ENCODE measurements at regions not wholly inside any gene's neighbourhood (a gene's known extent, or its start where the extent isn't known, plus 50 kb on each side); places are given as distances from the start of the nearest gene placed in this dataset.

DNA sequence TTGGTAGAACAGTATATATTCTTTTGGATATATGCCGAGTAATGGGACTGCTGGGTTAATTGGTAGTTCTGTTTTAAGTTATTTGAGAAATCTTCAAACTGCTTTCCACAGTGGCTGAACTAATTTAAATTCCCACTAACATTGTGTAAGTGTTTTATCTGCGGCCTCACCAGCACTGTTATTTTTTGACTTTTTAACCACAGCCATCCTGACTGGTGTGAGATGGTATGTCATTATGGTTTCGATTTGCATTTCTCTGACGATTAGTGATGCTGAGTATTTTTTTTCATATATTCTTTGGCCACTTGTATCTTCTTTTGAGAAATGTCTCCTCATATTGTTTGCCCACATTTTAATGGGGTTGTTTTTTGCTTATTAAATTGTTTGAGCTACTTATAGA, 357.4 kb downstream of the C12orf50 start:
- H3K36me3 ChIP-seq (ENCODE audit: insufficient read depth, low read length), result no peaks in the 10 kb centered on the region
- no peak for TF ChIP-seq EZH2 (IDR thresholded peaks at IDR 0.05; ENCODE audit: borderline replicate concordance, low read length)
- TF ChIP-seq, protein P1, sequence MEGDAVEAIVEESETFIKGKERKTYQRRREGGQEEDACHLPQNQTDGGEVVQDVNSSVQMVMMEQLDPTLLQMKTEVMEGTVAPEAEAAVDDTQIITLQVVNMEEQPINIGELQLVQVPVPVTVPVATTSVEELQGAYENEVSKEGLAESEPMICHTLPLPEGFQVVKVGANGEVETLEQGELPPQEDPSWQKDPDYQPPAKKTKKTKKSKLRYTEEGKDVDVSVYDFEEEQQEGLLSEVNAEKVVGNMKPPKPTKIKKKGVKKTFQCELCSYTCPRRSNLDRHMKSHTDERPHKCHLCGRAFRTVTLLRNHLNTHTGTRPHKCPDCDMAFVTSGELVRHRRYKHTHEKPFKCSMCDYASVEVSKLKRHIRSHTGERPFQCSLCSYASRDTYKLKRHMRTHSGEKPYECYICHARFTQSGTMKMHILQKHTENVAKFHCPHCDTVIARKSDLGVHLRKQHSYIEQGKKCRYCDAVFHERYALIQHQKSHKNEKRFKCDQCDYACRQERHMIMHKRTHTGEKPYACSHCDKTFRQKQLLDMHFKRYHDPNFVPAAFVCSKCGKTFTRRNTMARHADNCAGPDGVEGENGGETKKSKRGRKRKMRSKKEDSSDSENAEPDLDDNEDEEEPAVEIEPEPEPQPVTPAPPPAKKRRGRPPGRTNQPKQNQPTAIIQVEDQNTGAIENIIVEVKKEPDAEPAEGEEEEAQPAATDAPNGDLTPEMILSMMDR (IDR thresholded peaks at IDR 0.05; ENCODE audit: low read length), result no peak
- no peaks in the 10 kb centered on the region for H3F3A ChIP-seq (ENCODE audit: insufficient read depth, low read length)
- no peaks in the 10 kb centered on the region for H3K9me3 ChIP-seq (ENCODE audit: low read length)
- no peak overlapping the region for H3K4me2 ChIP-seq (ENCODE audit: low read length)
- no peaks in the 10 kb centered on the region for H3K4me1 ChIP-seq (ENCODE audit: insufficient read depth, low read length, severe bottlenecking)
- H3K27ac ChIP-seq (ENCODE audit: low read depth, low read length, poor library complexity, severe bottlenecking), result no peak overlapping the region
- no peaks in the 10 kb centered on the region for H3K27me3 ChIP-seq (ENCODE audit: insufficient read depth, low read length)
- H4K20me1 ChIP-seq (ENCODE audit: insufficient read depth, low read length), result no peaks in the 10 kb centered on the region
- no peaks in the 10 kb centered on the region for H3K9me2 ChIP-seq (ENCODE audit: low read depth, low read length)
- H3K9ac ChIP-seq (ENCODE audit: low read length), result no peak overlapping the region
- H2AFZ ChIP-seq (ENCODE audit: low read length), result no peak overlapping the region
- no peak overlapping the region for H3K4me3 ChIP-seq (ENCODE audit: low read depth, low read length, poor library complexity, severe bottlenecking)
- no peaks in the 10 kb centered on the region for H3K79me2 ChIP-seq (ENCODE audit: insufficient read depth, low read length)

GRCh38 chr12:87670448-87670847, 358.8 kb downstream of the C12orf50 start:
- Histone ChIP-seq H3K4me2 (ENCODE audit: low read length) (no peak overlapping the region), H3K9me3 (ENCODE audit: low read length) (no peaks in the 10 kb centered on the region), H4K20me1 (ENCODE audit: insufficient read depth, low read length) (no peaks in the 10 kb centered on the region), H3K79me2 (ENCODE audit: insufficient read depth, low read length) (no peaks in the 10 kb centered on the region), H3K9me2 (ENCODE audit: low read depth, low read length) (no peaks in the 10 kb centered on the region), H3K27ac (ENCODE audit: low read depth, low read length, poor library complexity, severe bottlenecking) (no peak overlapping the region), H3K9ac (ENCODE audit: low read length) (no peak overlapping the region), H3K27me3 (ENCODE audit: insufficient read depth, low read length) (no peaks in the 10 kb centered on the region), H3K36me3 (ENCODE audit: insufficient read depth, low read length) (no peaks in the 10 kb centered on the region), H3K4me1 (ENCODE audit: insufficient read depth, low read length, severe bottlenecking) (no peaks in the 10 kb centered on the region), H2AFZ (ENCODE audit: low read length) (no peak overlapping the region), H3F3A (ENCODE audit: insufficient read depth, low read length) (no peaks in the 10 kb centered on the region), H3K4me3 (ENCODE audit: low read depth, low read length, poor library complexity, severe bottlenecking) (no peak overlapping the region)
- TF ChIP-seq, protein P1 (IDR thresholded peaks at IDR 0.05; ENCODE audit: low read length), result no peak
- TF ChIP-seq EZH2 (IDR thresholded peaks at IDR 0.05; ENCODE audit: borderline replicate concordance, low read length), result no peak

DNA sequence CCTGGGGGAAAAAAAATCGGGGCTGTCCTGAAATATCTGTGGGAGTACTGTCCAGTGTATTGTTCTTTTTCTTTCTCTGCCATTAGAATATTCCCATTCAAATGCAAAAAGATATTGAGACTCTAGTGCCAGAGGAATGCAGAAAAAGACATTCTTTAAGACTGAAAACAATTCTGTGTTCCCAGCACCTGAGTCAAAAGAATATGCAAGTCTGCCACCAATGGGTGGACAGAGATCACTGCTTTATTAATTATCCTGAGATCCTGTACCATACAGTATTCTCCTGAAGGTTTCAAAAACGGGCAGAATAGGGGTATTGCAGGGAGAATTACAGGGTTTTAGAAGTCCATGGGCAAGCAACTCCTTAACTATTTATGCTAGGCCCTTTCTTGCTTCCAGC, 361.8 kb downstream of the C12orf50 start:
- Histone ChIP-seq H3K9me3 (ENCODE audit: low read length) (no peaks in the 10 kb centered on the region), H3K4me3 (ENCODE audit: low read depth, low read length, poor library complexity, severe bottlenecking) (no peak overlapping the region), H3K4me1 (ENCODE audit: insufficient read depth, low read length, severe bottlenecking) (no peaks in the 10 kb centered on the region), H3K4me2 (ENCODE audit: low read length) (no peak overlapping the region), H3K36me3 (ENCODE audit: insufficient read depth, low read length) (no peaks in the 10 kb centered on the region), H3F3A (ENCODE audit: insufficient read depth, low read length) (no peaks in the 10 kb centered on the region), H3K79me2 (ENCODE audit: insufficient read depth, low read length) (no peaks in the 10 kb centered on the region), H3K27ac (ENCODE audit: low read depth, low read length, poor library complexity, severe bottlenecking) (no peak overlapping the region), H2AFZ (ENCODE audit: low read length) (no peak overlapping the region), H3K9me2 (ENCODE audit: low read depth, low read length) (no peaks in the 10 kb centered on the region), H4K20me1 (ENCODE audit: insufficient read depth, low read length) (no peaks in the 10 kb centered on the region), H3K9ac (ENCODE audit: low read length) (no peak overlapping the region), H3K27me3 (ENCODE audit: insufficient read depth, low read length) (no peaks in the 10 kb centered on the region)
- TF ChIP-seq EZH2 (IDR thresholded peaks at IDR 0.05; ENCODE audit: borderline replicate concordance, low read length), result no peak
- TF ChIP-seq, protein P1 (IDR thresholded peaks at IDR 0.05; ENCODE audit: low read length), result peak; percentile 29; the same call in 1 of the 2 replicates

Data from OCI-LY1 (cell line).